GM19463 (cell line): ENCODE measurements at regions not wholly inside any gene's neighbourhood (a gene's known extent, or its start where the extent isn't known, plus 50 kb on each side); places are given as distances from the start of the nearest gene placed in this dataset.

Source experiments
- ATAC-seq: cut with Tn5 transposase; IDR thresholded peaks from one replicate; pipeline ENCODE4 v1.9.1; 2021; ENCODE audit warnings: mild to moderate bottlenecking, moderate library complexity; ENCODE audit not compliant: unreplicated experiment

GRCh38 chr6:98107801-98108200 is 726.6 kb upstream of the POU3F2 start:
- no peak for ATAC-seq

- ATAC-seq, result no peak
Measured at GRCh38 chr6:98116455-98116854, 717.9 kb upstream of the POU3F2 start.

- no peak for ATAC-seq
Measured at GRCh38 chr6:98117068-98117467, 717.3 kb upstream of the POU3F2 start.

- ATAC-seq, result no peak
Measured at GRCh38 chr6:98118397-98119045, 715.9 kb upstream of the POU3F2 start.

- no peak for ATAC-seq
Measured at GRCh38 chr6:98124171-98124570, 710.2 kb upstream of the POU3F2 start.

- ATAC-seq, result no peak
Measured at GRCh38 chr6:98131290-98131990, 702.9 kb upstream of the POU3F2 start.

GRCh38 chr6:98136333-98136732 is 698.0 kb upstream of the POU3F2 start:
- ATAC-seq, result no peak

- no peak for ATAC-seq
Measured at GRCh38 chr6:98137391-98137790, 697.0 kb upstream of the POU3F2 start.

- no peak for ATAC-seq
Measured at GRCh38 chr6:98142839-98143238, 691.5 kb upstream of the POU3F2 start.

- no peak for ATAC-seq
Measured at GRCh38 chr6:98146656-98147055, 687.7 kb upstream of the POU3F2 start.

GRCh38 chr6:98156580-98156979 is 677.8 kb upstream of the POU3F2 start:
- no peak for ATAC-seq

GRCh38 chr6:98179606-98180005 is 654.8 kb upstream of the POU3F2 start:
- ATAC-seq, result no peak

GRCh38 chr6:98200084-98200483 is 634.3 kb upstream of the POU3F2 start:
- ATAC-seq, result no peak

GRCh38 chr6:98203170-98203806 is 631.1 kb upstream of the POU3F2 start:
- no peak for ATAC-seq

- no peak for ATAC-seq
Measured at GRCh38 chr6:98212468-98212867, 621.9 kb upstream of the POU3F2 start.

- ATAC-seq, result no peak
Measured at GRCh38 chr6:98215531-98215930, 618.8 kb upstream of the POU3F2 start.

GRCh38 chr6:98230250-98230649 is 604.1 kb upstream of the POU3F2 start:
- no peak for ATAC-seq

- no peak for ATAC-seq
Measured at GRCh38 chr6:98239057-98239456, 595.3 kb upstream of the POU3F2 start.

GRCh38 chr6:98241630-98242029 is 592.7 kb upstream of the POU3F2 start:
- no peak for ATAC-seq

GRCh38 chr6:98254624-98255023 is 579.8 kb upstream of the POU3F2 start:
- no peak for ATAC-seq

- no peak for ATAC-seq
Measured at GRCh38 chr6:98260382-98260781, 574.0 kb upstream of the POU3F2 start.

- ATAC-seq, result no peak
Measured at GRCh38 chr6:98272060-98272459, 562.3 kb upstream of the POU3F2 start.
